ENCODE measurements at regions not wholly inside any gene's neighbourhood (a gene's known extent, or its start where the extent isn't known, plus 50 kb on each side); places are given as distances from the start of the nearest gene placed in this dataset.
"Not testable (repeated sequence)": the region's sequence is repeated elsewhere in the genome, so short reads cannot be mapped to it uniquely, and the experiment has no call there.

GRCh38 chr9:22227986-22228385 is 218.6 kb upstream of the DMRTA1 start:
- no peak for DNase-seq

DNA sequence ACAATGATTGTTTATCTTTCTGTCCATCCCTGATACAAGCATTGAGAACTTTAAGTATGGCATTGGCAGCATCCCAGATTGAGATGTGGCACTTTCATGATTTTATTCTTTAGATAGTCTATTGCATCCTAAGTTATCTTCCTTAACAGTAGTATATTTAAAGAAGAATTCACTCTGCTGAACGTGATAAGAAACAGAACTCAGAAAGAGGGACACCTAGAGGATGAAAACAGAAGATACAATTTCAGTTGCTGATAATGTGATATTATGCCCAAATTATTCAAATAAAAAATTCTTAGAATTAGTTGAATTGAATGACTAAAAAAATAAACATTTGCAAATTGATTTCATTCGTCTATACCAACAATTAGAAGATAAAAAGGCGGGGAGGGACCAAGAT is 218.1 kb upstream of the DMRTA1 start:
- peak; percentile 55 for DNase-seq

DNA sequence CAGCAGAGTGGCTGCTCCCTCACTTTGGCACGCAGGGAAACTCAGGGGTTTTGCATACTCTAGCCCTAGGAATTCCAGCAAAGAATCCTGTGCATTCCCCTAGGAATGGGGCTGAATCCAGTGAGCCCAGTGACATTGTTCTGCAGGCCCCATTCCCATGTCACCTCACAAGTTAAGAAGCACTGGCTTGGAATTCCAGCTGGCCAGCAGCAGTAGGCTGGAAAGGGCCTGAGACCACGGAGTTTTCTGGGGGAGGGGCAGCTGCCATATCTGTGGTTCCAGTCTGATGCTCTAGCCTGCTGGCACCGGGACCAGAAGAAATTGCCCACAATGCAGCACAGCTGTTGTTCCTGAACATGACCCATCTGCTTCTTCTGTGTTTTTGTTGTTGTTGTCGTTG is 217.6 kb upstream of the DMRTA1 start:
- no peak for DNase-seq

DNA sequence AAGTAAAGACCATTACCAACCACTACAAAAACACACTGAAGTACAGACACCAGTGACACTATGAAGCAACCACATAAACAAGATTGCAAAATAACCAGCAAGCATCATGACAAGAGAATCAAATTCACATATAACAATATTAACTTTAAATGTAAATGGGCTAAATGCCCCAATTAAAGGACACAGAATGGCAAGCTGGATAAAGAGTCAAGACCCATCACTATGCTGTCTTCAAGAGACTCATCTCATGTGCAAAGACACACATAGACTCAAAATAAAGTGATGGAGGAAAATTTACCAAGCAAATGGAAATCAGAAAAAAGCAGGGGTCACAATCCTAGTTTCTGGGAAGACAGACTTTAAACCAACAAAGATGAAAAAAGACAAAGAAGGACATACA is 215.3 kb upstream of the DMRTA1 start:
- DNase-seq = not testable (repeated sequence)

GRCh38 chr9:22232971-22233370 is 213.7 kb upstream of the DMRTA1 start:
- DNase-seq = no peak

GRCh38 chr9:22237497-22238363 is 208.9 kb upstream of the DMRTA1 start:
- DNase-seq = peak; percentile 91

DNA sequence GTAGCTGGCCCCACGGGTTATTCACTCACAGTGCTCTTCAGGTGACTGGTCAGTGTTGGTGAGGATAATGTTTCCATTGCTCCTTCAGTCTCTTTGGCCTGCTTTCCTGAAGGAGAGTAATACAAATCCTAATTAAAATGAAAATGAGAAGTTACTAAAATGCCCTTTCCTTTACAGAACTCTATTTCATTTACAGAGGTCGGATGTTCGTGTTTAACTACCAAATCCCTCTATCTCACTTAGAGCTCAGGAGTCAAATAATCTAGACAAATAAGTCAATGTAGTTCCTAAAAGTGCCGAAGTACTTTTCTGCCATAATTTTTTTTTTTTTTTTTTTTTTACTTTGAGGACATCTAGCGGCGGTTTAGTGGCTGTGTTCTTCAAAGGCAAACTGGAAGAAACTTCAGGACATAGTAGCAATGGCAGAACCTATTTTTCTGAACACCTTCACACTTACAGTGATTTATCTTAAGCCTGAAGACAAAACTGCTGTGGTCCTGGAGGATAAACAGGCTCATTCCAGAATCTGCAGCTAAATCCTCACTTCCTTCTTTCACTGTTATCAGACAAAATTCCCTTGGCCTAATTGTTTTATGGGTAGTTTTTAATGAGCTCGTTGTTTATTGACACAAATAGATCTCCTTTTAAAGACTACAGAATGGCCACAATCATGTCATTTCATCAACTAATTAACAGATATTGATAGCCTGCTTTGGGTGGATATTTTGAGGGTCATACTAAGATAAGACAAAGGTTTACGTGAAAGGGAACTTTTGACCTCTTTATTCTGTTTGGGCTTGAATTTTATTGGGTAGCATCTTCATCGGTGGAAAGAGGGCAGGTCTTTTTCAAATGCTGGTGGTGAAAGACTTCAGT is 207.6 kb upstream of the DMRTA1 start:
- DNase-seq = peak; percentile 72

DNA sequence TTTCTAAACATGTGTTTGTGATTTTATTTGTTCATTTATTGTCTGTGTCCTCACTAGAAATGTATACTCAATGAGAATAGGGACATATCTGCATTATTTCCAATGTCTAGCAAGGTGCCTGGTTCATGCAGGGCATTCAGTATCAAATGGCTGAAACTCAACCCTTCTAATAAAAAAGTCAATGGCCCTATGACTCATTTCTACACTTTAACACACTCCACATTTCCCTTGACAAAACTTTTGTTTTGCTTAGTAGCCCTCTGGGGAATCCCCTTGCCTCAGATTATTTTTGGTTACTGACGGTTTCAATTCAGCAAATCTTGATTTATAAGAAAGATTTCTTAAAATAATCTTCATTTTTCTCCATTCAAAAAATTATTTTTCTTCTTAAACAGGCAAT is 206.0 kb upstream of the DMRTA1 start:
- peak; percentile 75 for DNase-seq

DNA sequence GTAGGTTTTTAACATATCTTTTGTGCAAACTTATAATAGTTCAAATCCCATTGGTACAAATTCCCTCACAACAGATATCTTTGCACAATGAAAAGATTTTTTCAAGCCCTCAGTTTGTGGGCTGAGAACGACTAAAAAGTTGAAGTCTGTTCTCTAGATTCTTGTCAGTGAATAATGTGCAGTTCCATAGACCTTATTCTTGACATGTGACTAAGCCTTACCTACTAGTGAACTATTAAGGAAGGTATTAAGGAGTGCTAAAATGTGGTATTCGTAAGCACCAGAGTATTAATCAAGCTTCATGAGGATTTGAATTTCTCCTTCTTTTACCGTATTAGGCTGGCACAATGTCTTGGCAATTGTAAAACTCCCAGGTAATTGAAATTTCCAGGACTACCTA is 205.6 kb upstream of the DMRTA1 start:
- no peak for DNase-seq

DNA sequence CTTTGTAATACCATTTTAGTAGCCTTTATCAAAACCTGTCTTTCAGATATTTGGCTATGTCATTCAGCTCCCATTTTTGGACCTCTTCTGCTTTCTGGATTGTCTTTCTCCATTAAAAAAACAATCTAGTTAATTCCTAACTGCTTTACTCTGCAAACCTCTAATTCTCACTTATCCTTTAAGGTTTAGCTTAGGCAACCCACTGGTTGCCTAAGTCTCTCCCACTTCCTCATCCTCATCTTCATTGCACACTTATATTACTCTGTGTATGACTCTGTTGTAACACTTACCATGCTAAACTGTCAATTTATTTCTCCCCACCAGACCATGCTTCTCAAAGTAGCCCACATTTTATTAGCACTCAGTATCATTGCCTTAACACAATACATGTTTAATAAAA is 205.0 kb upstream of the DMRTA1 start:
- DNase-seq = no peak

DNA sequence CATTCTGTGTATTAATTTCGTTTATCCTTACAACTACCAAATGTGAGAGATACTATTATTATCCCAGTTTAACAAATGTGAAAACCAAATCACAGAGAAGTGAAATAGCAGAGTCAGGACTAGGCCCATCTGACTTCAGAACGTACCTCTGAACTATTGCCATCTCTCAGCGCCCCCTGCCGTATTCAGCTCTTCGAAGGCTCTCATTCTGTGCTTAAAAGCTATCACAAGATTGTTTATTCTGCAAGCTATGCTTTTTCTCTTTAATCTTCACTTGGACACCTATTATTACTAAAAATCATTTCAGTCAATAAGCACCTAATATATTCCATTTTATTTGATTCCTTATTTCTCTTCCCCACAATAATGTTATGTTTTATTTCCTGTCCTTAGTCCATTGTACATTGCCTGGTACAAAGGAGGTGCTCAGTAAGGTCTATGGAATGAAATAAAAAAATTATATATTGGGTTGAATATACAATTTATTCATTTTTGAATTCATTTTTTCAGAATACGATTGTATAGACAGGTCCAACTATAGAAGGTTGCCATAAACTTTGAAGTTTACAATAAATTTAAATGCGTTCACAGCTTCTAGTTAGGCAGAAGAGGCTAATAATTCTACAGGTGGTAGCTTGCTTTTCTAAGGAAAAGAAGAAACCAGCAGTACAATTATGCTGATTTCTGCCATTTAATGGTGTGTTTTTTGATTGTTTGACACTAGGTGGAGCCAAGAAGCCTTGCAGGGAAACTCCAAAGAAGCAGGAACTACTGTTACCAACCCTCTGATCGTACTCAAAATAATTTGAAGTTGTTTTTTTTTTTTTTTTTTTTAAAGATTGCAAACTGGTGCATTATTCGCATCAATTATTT is 202.2 kb upstream of the DMRTA1 start:
- DNase-seq = peak; percentile 73

DNA sequence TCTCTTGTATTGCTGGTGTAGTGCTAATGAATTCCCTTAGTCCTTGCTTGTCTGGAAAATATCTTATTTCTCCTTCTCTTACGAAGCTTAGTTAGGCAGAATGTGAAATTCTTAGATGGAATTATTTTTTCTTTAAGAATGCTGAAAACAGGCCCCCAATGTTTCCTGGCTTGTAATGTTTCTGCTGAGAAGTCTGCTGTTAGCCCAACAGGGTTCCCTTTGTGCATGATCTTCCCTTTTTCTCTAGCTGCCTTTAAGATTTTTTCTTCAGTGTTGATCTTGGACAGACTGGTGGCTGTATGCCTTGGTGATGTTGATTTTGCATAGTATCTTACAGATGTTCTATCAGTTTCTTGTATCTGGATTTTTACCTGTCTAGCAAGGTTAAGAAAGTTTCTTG is 191.3 kb upstream of the DMRTA1 start:
- DNase-seq = no peak

DNA sequence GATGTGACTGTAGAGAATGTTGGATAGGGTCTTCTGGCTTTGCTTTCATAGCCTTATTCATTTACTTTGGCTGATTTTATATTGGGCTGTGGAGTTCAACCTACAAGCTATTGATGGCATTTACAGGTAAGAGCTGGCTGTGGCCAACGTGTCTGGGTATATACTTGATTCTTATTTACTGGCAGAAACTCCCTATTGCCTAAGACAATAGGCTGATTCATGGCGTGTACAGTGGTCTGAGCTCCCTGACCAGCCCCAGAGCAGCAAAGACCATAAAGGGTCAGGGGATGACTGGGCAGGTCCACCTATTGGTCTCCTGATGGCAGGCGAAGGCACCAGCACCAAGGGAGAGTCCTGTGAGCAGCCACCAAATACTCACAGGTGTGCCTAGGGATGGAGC is 190.2 kb upstream of the DMRTA1 start:
- DNase-seq = no peak

DNA sequence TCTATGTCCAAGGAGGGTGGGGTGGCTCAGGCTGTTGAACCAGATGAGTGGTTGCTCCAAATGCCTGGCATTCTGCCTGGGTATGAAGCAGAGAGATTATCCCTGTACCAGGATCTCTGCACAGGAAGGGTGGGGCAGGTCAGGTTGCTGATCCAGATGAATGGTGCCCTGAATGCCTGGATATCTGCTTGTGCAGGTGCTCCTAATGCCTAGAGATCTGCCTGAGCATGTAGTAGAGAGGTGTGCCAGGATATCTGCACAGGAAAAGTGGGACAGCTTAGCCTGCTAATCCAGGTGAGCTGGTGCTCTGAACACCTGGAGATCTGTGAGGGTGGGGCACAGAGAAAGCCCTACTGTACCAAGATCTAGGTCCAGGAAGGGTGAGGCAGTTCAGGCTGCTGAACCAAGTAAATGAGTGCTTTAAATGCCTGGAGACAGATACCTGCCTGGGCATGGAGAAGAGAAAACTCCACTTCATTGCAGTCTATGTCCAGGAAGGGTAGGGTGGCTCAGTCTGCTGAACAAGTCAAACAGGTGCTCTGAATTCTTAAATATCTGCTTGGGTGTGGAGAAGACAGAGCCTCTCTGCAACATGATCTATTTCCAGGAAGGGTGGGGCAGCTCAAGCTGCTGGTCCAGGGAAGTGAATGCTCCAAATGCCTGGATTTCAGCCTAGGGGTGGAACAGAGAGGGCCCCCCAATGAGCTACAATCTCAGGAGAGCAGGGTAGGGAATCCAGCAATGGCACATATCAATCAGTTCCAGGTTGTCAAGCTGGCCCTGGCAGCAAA is 189.4 kb upstream of the DMRTA1 start:
- DNase-seq = no peak

- DNase-seq = no peak
These were observed 181.6 kb upstream of the DMRTA1 start for GRCh38 chr9:22265038-22265437.

DNA sequence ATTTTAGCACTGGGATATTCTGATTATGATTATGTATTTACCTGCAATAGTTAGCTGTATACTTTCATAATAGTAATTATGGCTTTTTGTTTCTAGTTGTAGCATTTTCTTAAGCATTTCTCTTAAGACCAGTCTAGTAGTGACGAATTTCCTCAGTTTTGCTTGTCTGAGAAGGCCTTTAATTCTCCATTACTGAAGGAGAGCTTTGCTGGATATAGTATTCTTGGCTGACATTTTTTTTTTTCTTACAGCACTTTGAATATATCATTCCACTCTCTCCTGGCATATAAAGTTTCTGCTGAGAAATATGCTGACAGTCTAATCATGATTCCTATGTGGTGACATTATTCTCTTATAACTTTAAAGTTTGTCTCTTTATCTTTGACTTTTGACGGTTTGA is 181.1 kb upstream of the DMRTA1 start:
- DNase-seq = no peak

DNA sequence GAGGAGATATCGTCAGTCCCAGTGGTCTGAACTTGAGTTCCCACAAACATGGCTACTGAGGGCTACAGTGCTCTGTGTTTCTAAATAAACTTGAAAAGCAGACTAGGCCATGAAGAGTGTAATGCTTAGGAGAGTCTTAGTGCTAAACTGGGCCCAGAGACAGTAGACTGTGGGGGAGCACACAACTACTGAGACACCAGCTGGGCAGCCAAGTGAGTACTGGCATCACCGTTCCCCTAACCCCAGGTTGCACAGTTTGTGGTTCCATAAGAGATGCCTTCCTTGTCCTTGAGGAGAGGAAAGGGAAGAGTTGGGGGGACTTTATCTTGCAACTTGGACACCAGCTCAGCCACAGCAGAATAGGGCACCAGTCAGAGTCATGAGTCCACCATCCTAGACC is 172.1 kb upstream of the DMRTA1 start:
- no peak for DNase-seq

GRCh38 chr9:22278426-22278825 is 168.2 kb upstream of the DMRTA1 start:
- DNase-seq = no peak

DNA sequence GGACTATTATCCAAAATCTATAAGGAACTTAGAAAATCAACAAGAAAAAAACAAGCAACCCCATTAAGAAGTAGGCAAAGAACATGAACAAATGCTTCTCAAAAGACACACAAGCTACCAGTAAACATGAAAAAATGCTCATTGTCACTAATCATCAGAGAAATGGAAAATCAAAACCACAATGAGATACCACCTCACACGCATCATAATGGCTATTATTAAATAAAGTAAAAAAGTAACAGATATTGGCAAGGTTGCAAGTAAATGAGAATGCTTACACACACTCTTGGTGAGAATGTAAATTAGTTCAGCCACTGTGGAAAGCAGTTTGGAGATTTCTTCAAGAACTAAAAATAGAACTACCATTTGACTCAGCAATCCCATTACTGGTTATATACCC is 167.0 kb upstream of the DMRTA1 start:
- no peak for DNase-seq

GRCh38 chr9:22285066-22285465 is 161.6 kb upstream of the DMRTA1 start:
- no peak for DNase-seq

DNA sequence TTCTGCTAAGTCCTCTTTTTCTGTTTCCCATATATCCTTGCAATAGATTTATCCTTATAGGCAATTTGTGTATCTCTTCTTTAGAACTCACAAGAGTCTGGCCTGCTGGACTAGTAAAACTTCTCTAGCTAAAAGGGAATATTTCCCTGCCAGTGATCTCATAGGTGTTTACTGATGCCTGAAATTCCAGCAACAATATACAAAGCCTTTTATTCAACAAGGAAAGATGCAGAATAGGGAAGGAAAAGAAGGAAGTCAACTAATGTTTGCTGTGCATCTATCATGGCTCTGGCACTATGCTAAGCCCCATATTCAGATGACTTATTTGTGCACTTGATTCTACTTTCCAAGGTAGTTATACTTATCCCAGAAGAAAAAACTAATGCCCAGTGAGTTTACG is 160.0 kb upstream of the DMRTA1 start:
- DNase-seq = no peak

GRCh38 chr9:22288661-22289060 is 158.0 kb upstream of the DMRTA1 start:
- no peak for DNase-seq

Data from HCEC 1CT (cell line).